ENCODE measurements at regions not wholly inside any gene's neighbourhood (a gene's known extent, or its start where the extent isn't known, plus 50 kb on each side); places are given as distances from the start of the nearest gene placed in this dataset.

DNA sequence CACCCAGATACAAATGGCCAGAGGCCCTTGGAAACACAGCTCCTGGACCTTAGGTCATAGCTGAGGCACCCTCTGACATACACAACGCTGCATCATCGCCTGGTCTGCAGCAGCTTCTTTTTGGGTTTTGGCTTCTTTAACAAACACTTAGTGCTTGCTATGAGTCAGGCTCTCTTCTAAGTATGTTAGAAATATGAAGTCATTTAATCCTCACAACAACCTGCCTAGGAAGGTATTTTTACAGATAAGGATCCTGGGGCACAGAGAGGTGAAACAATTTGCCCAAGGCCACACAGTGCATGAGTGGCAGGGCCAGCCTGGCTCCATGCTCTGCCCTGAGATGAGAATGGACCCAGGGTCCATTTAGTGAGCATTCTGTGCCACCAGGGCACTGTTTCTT is 96.6 kb downstream of the TMEM17 start:
- Histone ChIP-seq H3K27ac (peak overlapping the region in 7 of 10 donors; percentile 15 to 83 (median 80)), H3K36me3 (no peaks in the 10 kb centered on the region), H3K4me3 (no peak overlapping the region), H3K9me3 (no peaks in the 10 kb centered on the region), H3K27me3 (no peaks in the 10 kb centered on the region), H3K4me1 (peaks cover 9 to 57% (median 35%) of the 10 kb centered on the region in 9 donors)
- WGBS, 2 donors = 89 to 93% methylated on average over 2 of the region's 2 CpGs
- intact Hi-C loops (cut with DNase I) = loop anchor here in 4 of 10 donors (10.0 kb wide), 2 partner anchors 115 to 215 kb away; partner anchors contain the start of gene B3GNT2 (in 3 of the 4)
- DNase-seq (no peak), ATAC-seq (no peak)
- TF ChIP-seq, protein P1, sequence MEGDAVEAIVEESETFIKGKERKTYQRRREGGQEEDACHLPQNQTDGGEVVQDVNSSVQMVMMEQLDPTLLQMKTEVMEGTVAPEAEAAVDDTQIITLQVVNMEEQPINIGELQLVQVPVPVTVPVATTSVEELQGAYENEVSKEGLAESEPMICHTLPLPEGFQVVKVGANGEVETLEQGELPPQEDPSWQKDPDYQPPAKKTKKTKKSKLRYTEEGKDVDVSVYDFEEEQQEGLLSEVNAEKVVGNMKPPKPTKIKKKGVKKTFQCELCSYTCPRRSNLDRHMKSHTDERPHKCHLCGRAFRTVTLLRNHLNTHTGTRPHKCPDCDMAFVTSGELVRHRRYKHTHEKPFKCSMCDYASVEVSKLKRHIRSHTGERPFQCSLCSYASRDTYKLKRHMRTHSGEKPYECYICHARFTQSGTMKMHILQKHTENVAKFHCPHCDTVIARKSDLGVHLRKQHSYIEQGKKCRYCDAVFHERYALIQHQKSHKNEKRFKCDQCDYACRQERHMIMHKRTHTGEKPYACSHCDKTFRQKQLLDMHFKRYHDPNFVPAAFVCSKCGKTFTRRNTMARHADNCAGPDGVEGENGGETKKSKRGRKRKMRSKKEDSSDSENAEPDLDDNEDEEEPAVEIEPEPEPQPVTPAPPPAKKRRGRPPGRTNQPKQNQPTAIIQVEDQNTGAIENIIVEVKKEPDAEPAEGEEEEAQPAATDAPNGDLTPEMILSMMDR (IDR thresholded peaks at IDR 0.05) = no peak

DNA sequence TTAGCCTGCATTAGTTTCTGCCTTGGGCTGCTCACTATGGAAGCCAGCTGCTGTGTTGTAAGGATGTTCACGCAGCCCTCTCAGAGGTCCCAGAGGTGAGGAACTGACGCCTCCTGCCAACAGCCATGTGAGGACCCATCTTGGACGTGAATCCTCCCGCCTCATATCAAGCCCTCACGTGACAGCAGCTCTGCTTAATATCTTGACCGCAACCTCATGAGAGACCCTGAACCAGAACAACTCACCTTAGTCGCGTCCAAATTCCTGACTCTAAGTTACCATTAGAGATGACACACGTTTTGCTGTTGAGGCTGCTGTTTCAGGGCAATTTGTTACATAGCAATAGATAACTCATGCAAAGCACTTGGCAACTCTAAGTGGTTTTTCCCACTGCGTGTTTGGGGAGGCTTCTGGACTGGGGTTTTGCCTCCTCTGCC is 97.7 kb downstream of the TMEM17 start:
- H3K9me3 ChIP-seq = no peaks in the 10 kb centered on the region
- TF ChIP-seq, protein P1 (IDR thresholded peaks at IDR 0.05) = no peak
- ATAC-seq = no peak
- WGBS, 2 donors = 50 to 53% methylated on average over 10 of the region's 10 CpGs
- intact Hi-C loops (cut with DNase I) = loop anchor here in 4 of 10 donors (10.0 kb wide), 2 partner anchors 113 to 213 kb away; partner anchors contain the start of gene B3GNT2 (in 3 of the 4)
- H3K4me3 ChIP-seq = no peak overlapping the region
- no peak for DNase-seq
- peaks cover 9 to 57% (median 35%) of the 10 kb centered on the region in 9 donors for H3K4me1 ChIP-seq
- no peaks in the 10 kb centered on the region for H3K27me3 ChIP-seq
- no peaks in the 10 kb centered on the region for H3K36me3 ChIP-seq
- no peak overlapping the region for H3K27ac ChIP-seq

DNA sequence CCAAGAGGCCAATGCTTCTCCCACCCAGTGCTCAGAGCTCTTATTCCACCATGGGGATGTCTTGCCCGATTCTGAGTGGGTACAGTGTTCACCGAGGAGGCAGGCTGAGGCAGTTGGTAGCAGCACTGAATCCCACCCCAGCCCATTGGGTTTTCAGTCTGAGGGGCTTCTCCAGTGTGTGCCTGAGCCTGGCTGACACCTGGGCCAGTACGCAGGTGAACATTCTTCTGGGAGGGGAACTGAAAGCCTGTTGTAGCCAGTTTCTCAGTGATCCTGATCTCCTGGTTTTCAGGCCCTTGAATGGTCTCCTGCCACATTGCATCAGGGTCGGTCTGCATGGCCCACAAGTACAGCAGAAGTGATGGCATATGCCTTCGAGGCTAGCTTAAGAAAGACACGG is 98.2 kb downstream of the TMEM17 start:
- Histone ChIP-seq H3K4me1 (peaks cover 9 to 57% (median 35%) of the 10 kb centered on the region in 9 donors), H3K36me3 (no peaks in the 10 kb centered on the region), H3K4me3 (no peak overlapping the region), H3K9me3 (no peaks in the 10 kb centered on the region), H3K27me3 (no peaks in the 10 kb centered on the region), H3K27ac (no peak overlapping the region)
- ATAC-seq (no peak), DNase-seq (no peak)
- TF ChIP-seq, protein P1 (IDR thresholded peaks at IDR 0.05) = no peak
- 67 to 83% methylated on average over 6 of the region's 6 CpGs for WGBS, 2 donors
- intact Hi-C loops (cut with DNase I) = loop anchor here in 4 of 10 donors (10.0 kb wide), 2 partner anchors 113 to 213 kb away; partner anchors contain the start of gene B3GNT2 (in 3 of the 4)

DNA sequence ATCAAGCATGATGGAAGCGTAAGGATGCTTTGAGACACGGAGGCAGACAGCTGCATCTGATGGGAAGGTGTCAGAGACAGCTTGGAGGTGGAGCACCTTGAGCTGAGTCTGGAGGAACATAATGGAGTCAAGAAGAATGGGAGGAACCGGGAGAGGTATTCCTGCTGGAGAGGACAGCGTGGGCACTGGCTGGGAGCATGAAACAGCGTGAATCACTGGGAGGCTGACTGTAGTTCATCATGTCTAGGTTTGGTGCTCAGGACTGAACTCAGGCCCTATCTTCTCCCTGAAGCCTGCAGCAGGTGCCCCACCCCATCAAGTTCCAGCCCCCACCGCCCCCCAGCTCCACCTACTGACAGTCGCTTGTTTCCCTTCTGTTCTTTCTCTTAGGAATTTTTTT is 98.6 kb downstream of the TMEM17 start:
- Histone ChIP-seq H3K27ac (peak overlapping the region in 1 of 10 donors; percentile 8), H3K9me3 (peaks cover 0 to under 1% (median 0%) of the 10 kb centered on the region in 11 donors), H3K4me1 (peaks cover 9 to 57% (median 35%) of the 10 kb centered on the region in 9 donors), H3K27me3 (no peaks in the 10 kb centered on the region), H3K36me3 (no peaks in the 10 kb centered on the region), H3K4me3 (no peak overlapping the region)
- ATAC-seq = no peak
- TF ChIP-seq, protein P1 (IDR thresholded peaks at IDR 0.05) = no peak
- no peak for DNase-seq
- WGBS, 2 donors = 93 to 96% methylated on average over 7 of the region's 7 CpGs
- intact Hi-C loops (cut with DNase I) = loop anchor here in 4 of 10 donors (10.0 kb wide), 2 partner anchors 113 to 213 kb away; partner anchors contain the start of gene B3GNT2 (in 3 of the 4)

Data from heart right ventricle (tissue), 16 donors.